ENCODE measurements at regions not wholly inside any gene's neighbourhood (a gene's known extent, or its start where the extent isn't known, plus 50 kb on each side); places are given as distances from the start of the nearest gene placed in this dataset.

DNA sequence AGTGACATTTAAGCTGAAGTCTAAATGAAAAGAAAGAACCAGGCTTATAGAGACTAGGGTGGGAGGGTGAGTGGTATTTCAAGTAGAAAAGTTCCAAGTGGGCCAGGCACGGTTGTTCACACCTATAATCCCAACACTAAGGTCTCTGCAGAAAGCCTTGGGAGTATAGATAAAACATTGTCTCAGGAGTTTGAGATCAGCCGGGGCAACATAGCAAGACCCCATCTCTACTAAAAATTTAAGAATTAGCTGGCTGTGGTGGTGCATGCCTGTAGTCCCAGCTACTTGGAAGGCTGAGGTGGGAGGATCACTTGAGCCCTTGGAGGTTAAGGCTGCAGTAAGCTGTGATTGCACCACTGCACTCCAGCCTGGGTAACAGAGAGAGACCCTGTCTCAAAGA is 143.4 kb upstream of the PKDCC start:
- no peak for FAIRE-seq

DNA sequence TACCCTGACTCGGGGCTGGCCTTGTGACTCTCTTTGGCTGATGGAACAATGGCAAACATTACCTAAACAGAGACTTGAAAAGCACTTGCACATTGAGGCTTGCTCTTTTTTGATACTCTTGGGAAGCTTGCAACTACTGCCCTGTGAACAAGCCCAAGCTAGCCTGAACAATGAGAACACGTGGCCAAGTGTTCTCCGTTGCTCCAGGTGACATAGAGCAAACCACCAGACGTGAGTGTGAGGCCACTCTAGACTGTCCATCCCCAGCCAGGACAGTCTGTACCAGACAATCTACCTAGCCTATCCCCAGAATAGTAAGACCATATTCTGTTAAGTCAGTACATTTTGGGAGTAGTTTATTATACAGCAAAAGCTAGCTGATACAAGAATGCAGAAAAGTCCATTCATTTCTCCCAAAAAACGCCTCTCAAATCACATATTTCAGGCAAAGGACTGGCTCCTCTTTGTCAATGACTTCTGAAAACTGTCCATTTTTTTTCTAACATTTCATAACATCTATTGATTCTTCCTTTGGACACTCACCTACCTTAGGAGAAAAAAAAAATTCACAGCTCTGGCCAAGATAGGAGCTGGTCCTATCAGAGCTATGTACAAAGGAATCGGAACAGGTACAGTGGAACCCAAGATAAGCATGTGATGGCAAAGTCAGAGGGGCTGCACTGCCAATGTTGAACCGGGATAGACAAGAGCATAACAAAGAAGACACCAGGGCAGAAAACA is 142.1 kb upstream of the PKDCC start:
- FAIRE-seq = no peak

DNA sequence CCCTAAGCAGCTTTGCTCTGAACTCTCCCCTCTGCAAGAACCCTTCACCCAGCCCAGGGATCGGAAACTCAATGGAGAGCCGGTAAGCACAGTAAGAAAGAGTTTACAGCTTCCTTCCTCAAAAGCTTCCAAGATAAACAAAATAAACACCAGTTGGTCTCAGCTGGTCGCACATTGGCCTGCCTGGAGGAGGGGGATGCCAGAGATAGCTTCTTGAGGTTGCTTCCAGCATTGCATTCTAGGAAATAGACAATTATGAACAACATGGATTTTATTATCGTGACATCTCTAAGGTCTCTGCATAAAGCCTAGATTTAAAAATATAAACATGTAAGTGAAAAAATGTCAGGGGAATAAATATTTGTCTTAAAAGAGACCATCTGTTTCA is 141.5 kb upstream of the PKDCC start:
- no peak for FAIRE-seq

DNA sequence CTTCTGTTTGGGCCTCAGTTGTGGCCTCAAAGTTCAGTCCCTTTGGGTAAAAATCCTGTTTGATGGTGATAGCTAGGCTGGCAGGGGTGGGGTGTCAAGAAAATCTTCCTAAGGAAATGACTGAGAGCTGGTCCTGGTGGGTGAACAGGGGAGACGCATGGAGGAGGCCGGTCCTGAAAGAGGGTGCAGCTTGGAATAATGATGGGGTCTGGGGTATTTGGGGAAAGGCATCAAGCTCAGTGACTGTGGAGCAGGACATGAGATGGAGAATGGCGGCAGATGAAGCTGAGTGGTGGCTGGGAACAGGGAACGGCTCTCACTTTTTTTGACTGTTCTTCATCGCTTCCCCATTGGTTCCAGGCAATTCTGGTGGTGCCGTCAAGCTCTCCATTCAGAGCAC is 140.7 kb upstream of the PKDCC start:
- no peak for FAIRE-seq

DNA sequence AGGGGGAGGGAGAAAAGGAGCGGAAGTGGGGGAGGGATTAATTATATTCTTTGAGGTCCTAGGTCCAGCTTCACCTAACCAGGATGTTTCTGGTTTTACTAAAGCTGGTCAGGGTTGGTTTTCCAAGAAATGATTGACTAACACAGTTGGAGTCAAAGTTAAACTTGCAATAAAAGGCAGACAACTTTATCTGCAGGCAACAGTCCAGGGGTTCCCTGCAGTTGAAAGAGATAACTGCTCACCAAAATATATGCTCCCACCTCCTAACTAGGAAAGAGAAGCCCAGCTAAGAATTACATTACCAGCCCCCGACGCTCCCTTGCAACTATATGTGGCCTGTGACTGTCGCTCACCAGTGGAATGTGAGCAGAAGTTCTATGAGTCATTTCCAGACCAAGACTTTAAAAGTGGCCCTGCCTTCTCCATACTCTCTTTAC is 140.0 kb upstream of the PKDCC start:
- FAIRE-seq = no peak

DNA sequence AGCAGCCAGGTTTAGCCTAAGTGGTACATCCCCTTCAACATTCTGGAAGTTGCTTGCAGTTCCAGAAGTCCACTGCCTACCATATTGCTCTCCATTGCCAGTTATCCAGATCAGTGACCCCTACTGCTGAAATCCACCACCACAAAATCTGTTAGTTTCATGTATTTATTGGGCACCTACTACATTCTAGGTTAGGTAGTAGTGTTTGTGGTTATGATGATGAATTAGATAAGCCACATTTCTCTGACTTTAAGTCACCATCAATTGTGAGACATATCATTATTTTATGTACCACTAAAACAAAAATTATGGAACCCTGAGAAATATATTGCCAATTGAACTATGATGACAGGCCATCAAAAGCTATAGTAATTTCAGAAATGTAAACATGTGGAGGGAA is 139.5 kb upstream of the PKDCC start:
- FAIRE-seq = no peak

DNA sequence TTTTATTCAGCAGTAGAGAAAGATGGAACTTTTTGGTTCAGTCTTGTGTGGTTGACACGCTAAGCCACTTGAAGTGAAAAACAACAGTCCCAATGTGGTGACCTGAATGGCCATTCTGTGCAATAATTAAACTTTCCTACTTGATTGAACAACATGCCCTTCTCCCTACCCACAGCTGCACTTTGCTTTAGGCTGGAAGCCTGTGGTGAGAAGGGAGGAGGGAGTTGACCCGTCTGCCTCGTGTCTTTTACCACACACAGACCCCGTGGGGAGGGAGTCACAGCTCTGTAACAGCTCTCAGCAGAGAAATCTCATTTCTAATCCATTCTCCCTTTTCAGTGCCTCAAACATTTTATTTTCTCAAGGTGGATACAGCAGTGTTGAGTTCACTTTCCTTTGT is 138.2 kb upstream of the PKDCC start:
- no peak for FAIRE-seq

DNA sequence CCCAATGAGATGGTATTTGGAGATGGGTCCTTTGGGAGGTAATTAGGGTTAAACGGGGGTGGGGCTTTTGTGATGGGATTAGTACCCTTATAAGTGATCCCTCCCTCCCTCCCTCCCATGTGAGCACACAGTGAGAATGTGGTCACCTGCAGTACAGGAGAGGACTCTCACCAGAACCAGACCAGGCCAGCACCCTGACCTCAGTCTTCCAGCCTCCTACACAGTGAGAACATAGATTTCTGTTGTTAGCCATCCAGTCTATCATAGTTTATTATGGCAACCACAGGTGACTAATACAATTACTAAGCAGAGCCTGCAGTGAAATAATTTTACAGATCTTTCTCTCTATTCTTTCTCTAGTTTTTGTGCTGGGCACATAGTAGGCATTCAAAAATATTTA is 137.7 kb upstream of the PKDCC start:
- no peak for FAIRE-seq

DNA sequence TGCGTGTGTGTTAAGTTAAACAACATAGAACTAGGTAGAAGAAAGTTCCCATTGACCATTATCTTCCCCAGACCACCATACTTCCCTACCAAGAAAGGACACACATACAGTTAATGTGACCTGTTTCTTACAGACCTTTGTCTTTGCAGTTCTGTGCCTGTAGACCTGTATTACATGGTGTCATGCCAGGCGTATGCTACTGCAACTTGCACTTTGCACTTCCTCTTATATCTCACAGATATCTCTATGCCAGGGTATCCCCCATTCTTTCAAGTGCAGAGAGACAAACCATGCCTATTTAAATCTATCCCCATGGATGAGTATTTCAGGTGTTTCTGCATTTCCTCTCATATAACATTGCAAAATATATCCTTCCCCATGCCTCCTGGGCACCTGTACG is 136.8 kb upstream of the PKDCC start:
- no peak for FAIRE-seq

DNA sequence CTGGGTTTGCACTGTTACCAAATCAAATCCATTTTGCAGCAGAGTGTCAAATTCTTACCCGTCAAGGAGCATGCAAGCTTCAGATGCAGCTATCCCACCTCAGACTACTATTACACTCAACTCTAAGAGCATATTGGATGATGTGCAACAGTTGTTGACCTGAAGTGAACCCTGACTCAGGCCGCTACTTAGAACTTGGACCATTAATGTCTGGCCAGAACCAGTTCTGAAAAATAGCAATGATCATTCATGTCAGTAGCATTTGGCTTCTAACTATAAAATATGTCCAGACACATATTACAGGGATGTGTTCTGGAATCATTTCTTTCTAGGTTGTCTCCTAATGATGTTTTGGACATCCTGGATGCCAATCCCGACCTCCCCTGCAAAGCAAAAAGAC is 135.5 kb upstream of the PKDCC start:
- no peak for FAIRE-seq

DNA sequence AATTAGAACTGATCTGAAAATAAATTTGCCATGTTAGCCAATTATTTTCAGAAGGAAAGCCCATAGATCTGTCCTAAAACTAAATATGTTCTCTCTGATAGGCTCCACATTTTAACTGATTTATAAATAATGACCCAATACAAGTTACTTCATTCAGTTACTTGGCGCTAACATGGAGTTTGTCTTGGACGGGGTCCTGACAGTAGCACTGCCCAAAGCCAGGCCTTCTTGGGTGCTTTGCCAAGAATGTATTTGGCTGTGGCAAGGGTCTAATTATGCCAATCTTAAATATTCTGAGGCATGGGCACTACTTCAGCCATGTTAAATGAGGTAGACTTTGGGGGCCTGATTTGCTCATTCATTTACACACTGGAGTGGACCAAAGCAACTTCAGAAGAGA is 135.0 kb upstream of the PKDCC start:
- no peak for FAIRE-seq

DNA sequence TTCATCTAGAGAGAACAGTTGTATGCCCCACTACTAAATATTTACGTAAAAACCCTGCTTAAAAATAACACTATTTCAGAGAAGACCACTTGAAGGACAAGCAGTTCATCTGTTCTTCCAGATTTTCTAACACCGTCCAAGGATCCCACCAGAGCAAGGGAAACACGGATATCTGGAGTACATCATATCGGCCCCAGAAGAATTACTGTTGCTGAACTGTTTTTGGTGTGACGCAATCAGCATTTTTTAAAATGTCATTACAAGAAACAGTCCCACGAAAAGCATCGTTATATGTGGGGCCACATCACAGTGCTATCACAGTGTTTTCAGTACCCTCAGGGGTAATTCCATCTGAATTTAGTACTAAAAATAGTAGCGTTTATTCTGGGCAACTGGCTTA is 134.5 kb upstream of the PKDCC start:
- no peak for FAIRE-seq

DNA sequence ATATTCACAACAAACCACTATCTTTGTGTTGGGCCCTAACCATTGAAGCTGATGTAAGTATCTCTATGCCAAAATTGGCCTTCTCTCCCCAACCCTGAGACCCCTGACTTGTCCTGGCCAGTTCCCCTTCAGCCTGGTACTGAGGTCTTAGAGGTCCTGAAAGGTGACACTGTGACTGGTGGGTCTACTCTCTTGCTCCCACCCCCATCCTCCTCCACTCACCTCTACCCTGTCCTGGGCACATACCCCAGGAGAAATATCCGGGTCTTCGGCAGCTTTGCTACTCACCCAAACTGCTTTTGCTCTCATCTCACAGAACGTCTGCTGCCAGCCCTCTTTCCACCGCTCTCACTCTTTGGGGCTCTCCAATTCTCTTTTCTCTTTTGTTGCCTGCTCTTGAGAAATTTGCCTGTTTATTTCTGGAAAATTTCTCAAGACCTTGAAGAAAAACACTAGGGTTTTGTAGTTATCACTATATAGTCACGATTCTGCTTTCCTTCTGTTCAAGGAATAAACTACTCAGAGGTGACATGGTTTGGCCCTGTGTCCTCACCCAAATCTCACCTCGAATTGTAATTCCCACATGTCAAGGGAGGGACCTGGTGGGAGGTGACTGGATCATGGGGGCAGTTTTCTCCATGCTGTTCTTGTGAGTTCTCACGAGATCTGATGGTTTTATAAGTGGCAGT is 133.8 kb upstream of the PKDCC start:
- FAIRE-seq = no peak

DNA sequence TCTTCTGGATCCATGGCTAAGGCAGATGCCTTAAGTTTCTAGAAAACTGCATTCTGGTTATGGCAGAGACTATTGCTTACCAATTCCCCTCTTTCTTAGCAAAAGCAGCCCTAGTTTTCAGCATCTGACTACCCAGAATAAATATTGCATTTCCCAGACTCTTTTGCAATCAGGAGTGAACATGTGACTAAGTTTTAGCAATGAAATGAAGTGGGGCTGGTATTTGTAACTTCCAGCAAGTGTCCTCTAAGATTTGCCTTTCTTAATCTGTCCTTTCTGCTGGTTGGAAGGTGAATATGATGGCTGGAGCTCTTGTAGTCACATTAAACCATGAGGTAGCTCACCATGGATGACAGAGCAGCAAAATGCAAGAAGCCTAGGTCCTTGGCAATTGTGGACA is 132.9 kb upstream of the PKDCC start:
- FAIRE-seq = no peak

DNA sequence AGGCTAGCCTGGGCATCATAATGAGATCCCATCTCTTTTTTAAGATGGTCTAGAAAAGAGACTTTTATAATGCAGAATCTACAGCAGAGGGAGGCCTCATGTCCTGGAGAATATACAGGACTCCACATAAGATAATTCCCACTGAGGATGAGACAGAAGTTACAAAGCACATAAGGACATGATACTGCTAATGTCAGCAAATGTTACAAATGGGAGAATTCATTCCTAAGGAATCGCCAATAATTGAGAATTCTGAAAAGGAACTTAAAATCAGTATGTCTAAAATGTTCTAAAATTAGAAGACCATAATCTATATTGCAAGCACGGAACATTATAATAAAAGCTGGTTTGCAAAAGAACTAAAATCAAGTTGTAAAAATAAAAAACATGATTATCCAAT is 131.6 kb upstream of the PKDCC start:
- FAIRE-seq = no peak

DNA sequence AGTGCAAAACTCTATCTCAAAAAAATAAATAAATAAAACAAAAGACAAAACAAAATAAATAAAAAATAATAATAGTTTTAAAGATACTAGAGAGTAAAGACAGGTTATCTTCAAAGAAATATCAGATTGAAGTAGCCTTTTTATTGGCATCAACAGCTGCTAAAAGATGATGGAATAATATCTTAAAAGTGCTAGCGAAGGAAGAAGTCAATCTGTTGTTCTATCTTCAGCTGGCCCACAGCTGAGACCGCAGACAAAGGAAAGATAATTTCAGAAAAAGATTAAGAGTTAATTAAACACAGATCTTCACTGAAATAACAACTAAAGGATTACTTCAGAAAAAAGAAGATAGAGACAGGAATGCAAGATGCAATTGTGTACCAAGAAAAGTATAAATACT is 130.2 kb upstream of the PKDCC start:
- FAIRE-seq = no peak

DNA sequence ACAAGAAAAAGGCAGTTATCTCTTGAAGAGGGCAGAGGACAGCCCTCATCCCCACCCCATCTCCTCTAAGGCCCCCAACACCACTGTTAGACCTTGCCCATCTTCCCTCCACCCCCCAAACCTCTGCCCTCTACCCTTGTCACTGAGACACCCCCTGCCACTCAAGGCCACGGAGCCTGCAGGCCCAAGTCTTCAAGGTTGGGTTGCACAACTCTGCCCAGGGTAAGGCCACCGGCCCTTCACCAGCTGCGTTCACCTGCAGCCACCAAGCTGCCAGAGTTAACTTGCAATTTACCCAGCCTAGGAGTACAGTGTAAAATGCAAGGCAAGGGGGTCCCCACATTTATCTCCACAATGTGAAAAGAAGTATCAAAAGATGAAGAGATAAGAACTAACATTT is 128.7 kb upstream of the PKDCC start:
- no peak for FAIRE-seq

DNA sequence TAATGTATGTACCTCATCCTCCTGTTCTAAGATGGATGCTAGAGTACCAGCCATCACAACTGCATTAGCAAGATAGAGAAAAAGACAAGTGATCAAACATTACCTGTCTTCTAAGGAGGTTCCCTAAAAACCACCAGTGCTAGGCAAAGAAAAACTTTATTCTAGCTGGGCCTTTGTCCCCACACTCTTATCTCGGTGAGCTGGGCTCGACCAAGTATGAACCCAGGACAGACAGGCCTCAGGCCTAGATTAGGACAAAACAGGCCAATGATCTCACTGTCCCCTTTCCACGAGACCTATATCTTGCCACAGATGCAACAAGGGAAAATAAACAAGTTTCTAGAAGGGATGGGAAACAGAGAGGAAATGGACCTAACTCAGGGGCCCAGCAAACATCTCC is 127.6 kb upstream of the PKDCC start:
- no peak for FAIRE-seq

DNA sequence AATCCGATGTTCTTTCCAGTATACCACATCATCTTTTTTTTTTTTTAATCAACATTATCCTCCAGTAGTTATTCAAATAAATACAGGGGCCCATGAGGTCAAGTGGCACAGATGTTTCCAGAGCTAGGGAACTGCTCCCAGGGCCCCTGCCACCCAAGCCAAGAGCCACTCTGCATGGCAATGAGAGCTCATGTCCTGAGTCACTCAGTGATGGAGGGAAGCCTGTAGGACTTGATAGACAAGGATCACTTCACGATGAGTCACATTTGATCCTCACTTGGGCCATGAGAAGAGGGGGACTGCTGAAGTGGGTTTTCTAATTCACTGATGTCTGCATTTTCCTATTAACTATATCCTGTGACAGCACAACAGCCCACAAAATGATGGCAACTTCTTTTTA is 127.0 kb upstream of the PKDCC start:
- no peak for FAIRE-seq

DNA sequence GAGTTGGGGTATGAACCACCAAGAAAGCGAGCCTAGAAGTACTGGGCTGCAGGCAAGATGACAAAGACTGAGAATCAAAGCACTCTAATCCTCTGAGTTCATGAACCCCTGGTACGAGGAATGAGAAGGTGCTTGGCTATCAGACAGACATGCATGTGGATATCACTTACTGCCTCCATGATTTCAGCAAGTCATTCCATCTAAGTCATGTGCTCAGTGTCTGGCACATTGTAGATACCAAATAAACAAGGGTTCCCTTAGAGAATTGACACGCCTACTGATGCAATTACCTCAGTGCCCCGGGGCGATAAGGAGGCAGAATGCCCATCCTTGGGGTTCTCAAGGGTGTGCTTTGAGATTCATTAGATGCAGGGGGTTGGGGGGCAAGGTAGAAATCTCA is 125.6 kb upstream of the PKDCC start:
- FAIRE-seq = no peak

DNA sequence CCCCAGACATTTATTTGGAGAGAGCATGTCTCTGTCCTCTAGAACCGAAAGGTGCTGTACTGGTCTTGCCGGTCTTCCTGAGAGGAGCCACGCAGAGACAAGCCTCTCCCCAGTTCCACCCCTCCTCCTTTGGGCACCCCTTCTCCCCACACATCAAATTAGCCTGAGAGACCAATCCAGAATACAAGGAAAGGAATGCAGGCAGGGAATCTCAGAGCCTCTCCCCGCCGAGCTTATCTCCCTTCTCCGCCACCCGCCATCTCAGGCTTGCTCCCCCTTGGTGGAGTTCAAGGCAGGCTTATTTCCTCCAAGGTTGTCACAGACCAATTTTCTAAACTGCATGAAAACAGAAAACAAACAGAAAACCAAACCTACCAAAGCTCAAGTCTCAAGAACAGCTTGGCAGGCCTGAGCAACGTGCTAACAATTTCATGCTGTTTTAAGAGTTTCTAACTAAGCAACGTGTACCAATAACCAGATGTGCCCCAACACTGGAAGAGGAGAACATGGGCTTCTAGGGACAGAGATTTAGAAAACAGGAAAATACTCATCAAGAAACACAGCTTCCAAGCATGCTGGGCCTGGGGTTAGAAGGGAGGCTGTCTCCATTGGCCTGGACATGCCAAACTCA is 124.5 kb upstream of the PKDCC start:
- FAIRE-seq = no peak

DNA sequence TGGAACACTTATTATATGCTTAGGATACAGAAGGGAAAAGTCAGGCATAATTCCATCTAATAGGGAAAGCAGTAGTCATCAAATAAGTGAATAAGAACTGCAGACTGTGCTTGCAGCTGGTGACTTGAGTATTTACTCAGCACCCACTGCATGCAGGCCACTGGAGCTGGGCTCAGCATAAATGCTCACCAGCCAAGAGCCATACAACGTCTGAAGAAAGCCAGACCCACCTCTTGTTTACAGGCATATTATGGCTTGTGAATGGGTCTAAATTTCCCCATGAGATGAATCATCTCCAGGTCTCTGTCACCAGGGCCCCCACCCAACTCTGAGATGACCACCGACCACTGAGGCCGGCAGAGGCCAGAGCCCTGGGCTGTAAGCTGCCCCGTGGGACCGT is 123.8 kb upstream of the PKDCC start:
- no peak for FAIRE-seq

DNA sequence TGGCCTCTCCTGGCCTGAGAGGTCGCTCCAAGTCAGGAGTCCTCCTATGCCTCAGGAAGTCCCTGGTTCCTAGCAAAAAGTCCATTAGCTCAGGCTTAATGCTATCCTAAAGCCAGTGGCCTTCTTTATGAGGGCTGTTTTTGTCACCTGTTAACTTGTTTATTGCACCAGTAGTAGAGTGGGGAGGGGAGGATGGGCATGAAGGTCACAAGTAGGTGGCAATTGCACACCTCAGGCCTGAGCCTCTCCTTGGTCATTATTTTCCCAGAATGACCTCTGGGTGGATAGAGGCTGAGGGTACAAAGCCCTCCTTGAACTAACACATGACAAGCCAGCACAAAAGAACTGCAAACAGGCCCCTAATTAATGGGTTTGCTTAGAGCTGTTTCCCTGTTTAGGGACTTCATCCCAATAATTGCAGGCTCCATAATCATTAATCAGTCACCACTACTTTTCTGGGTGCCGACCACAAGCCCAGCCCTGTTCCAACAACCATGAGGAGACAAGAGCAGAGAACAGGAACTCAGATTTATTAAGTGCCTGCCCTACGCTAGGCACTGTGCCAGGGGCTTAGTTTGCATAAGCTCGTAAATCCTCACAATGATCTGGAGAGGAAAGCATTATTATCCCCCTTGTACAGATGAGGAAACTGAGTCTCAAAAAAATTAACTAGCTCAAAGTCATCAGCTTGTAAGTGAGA is 123.0 kb upstream of the PKDCC start:
- no peak for FAIRE-seq

DNA sequence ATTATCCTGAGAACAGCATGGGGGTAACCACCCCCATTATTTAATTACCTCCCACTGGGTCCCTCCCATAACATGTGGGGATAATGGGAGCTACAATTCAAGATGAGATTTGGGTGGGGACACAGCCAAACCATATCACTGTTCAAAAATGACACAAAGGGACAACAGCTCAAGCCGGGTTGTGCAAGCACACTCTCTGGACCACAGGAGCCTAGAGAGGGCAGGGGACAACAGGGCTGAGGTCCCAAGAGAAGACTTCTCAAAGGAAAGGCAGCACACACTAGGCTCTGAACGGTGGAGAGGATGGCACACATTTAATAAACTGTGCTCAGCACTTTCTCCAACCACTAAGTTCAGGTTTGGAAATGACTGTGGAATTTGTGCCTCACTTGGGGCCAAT is 122.1 kb upstream of the PKDCC start:
- FAIRE-seq = no peak
